ENCODE measurements at regions not wholly inside any gene's neighbourhood (a gene's known extent, or its start where the extent isn't known, plus 50 kb on each side); places are given as distances from the start of the nearest gene placed in this dataset.
"Not testable (repeated sequence)": the region's sequence is repeated elsewhere in the genome, so short reads cannot be mapped to it uniquely, and the experiment has no call there.

GRCh38 chrX:83749736-83750135 lies 111.2 kb upstream of the CYLC1 start:
- H2BK5ac ChIP-seq (ENCODE audit: low read length); H3K36me3 ChIP-seq (ENCODE audit: control insufficient read depth, insufficient read depth, low read length); H2AK5ac ChIP-seq (ENCODE audit: low read length); H3K56ac ChIP-seq (ENCODE audit: low read length); H3K4me2 ChIP-seq (ENCODE audit: low read length); H3K18ac ChIP-seq (ENCODE audit: low read length); H3K27me3 ChIP-seq (ENCODE audit: insufficient read depth, low read length, poor library complexity); H2BK120ac ChIP-seq (ENCODE audit: low read depth, low read length); H3K4me1 ChIP-seq (ENCODE audit: control insufficient read depth, low read depth, low read length); H3K9ac ChIP-seq (ENCODE audit: low read length); H3K4ac ChIP-seq (ENCODE audit: low read depth, low read length); H3K27ac ChIP-seq (ENCODE audit: low read depth, low read length); H3K23ac ChIP-seq (ENCODE audit: low read length); H4K8ac ChIP-seq (ENCODE audit: low read depth, low read length); H3K4me3 ChIP-seq (ENCODE audit: low read length); H3K79me2 ChIP-seq (ENCODE audit: control insufficient read depth, insufficient read depth, low read length); H4K5ac ChIP-seq (ENCODE audit: low read length); DNase-seq; H3K79me1 ChIP-seq (ENCODE audit: low read length); H2BK15ac ChIP-seq (replicated peaks; ENCODE audit: low read depth): not testable (repeated sequence)
- no CpG with 5 or more reads among the region's 23 CpGs for whole genome bisulfite sequencing (ENCODE audit: extremely low coverage, insufficient coverage, low lambda C conversion rate)

- not testable (repeated sequence) for H2BK120ac ChIP-seq (ENCODE audit: low read depth, low read length); H3K9ac ChIP-seq (ENCODE audit: low read length); DNase-seq; H3K4ac ChIP-seq (ENCODE audit: low read depth, low read length); H3K27me3 ChIP-seq (ENCODE audit: insufficient read depth, low read length, poor library complexity); H3K36me3 ChIP-seq (ENCODE audit: control insufficient read depth, insufficient read depth, low read length); H3K4me2 ChIP-seq (ENCODE audit: low read length); H3K56ac ChIP-seq (ENCODE audit: low read length); H3K79me2 ChIP-seq (ENCODE audit: control insufficient read depth, insufficient read depth, low read length); H3K23ac ChIP-seq (ENCODE audit: low read length); H4K5ac ChIP-seq (ENCODE audit: low read length); H4K8ac ChIP-seq (ENCODE audit: low read depth, low read length); H2AK5ac ChIP-seq (ENCODE audit: low read length); H3K4me1 ChIP-seq (ENCODE audit: control insufficient read depth, low read depth, low read length); H3K79me1 ChIP-seq (ENCODE audit: low read length); H3K18ac ChIP-seq (ENCODE audit: low read length); H3K4me3 ChIP-seq (ENCODE audit: low read length); H3K27ac ChIP-seq (ENCODE audit: low read depth, low read length); H2BK15ac ChIP-seq (replicated peaks; ENCODE audit: low read depth); H2BK5ac ChIP-seq (ENCODE audit: low read length)
- no CpG with 5 or more reads among the region's 15 CpGs for WGBS (ENCODE audit: extremely low coverage, insufficient coverage, low lambda C conversion rate)
Measured at GRCh38 chrX:83750451-83750850, 110.5 kb upstream of the CYLC1 start.

- Histone ChIP-seq H3K27ac (ENCODE audit: low read depth, low read length) (no peak overlapping the region), H2BK15ac (replicated peaks; ENCODE audit: low read depth) (no peak overlapping the region), H2BK120ac (ENCODE audit: low read depth, low read length) (no peak overlapping the region), H3K4ac (ENCODE audit: low read depth, low read length) (no peak overlapping the region), H3K4me2 (ENCODE audit: low read length) (no peak overlapping the region), H3K18ac (ENCODE audit: low read length) (no peak overlapping the region), H3K79me2 (ENCODE audit: control insufficient read depth, insufficient read depth, low read length) (no peaks in the 10 kb centered on the region), H2AK5ac (ENCODE audit: low read length) (no peak overlapping the region), H2BK5ac (ENCODE audit: low read length) (no peak overlapping the region), H3K36me3 (ENCODE audit: control insufficient read depth, insufficient read depth, low read length) (no peaks in the 10 kb centered on the region), H3K56ac (ENCODE audit: low read length) (no peak overlapping the region), H3K4me3 (ENCODE audit: low read length) (no peak overlapping the region), H4K8ac (ENCODE audit: low read depth, low read length) (no peak overlapping the region), H3K4me1 (ENCODE audit: control insufficient read depth, low read depth, low read length) (no peaks in the 10 kb centered on the region), H3K79me1 (ENCODE audit: low read length) (no peaks in the 10 kb centered on the region), H4K5ac (ENCODE audit: low read length) (no peak overlapping the region), H3K23ac (ENCODE audit: low read length) (no peak overlapping the region), H3K27me3 (ENCODE audit: insufficient read depth, low read length, poor library complexity) (no peaks in the 10 kb centered on the region), H3K9ac (ENCODE audit: low read length) (no peak overlapping the region)
- DNase-seq: peak; percentile 21
- no CpG with 5 or more reads among the region's 1 CpG for WGBS (ENCODE audit: extremely low coverage, insufficient coverage, low lambda C conversion rate)
Measured at GRCh38 chrX:83759872-83760271, 101.1 kb upstream of the CYLC1 start.

GRCh38 chrX:83771664-83772063 lies 89.3 kb upstream of the CYLC1 start:
- no peak overlapping the region for H3K27ac ChIP-seq (ENCODE audit: low read depth, low read length)
- no peak overlapping the region for H3K9ac ChIP-seq (ENCODE audit: low read length)
- H2BK5ac ChIP-seq (ENCODE audit: low read length): no peak overlapping the region
- H3K4ac ChIP-seq (ENCODE audit: low read depth, low read length): no peak overlapping the region
- H3K56ac ChIP-seq (ENCODE audit: low read length): no peak overlapping the region
- H3K4me3 ChIP-seq (ENCODE audit: low read length): no peak overlapping the region
- H3K27me3 ChIP-seq (ENCODE audit: insufficient read depth, low read length, poor library complexity): no peaks in the 10 kb centered on the region
- no peak overlapping the region for H2BK120ac ChIP-seq (ENCODE audit: low read depth, low read length)
- H3K79me2 ChIP-seq (ENCODE audit: control insufficient read depth, insufficient read depth, low read length): no peaks in the 10 kb centered on the region
- H2BK15ac ChIP-seq (replicated peaks; ENCODE audit: low read depth): no peak overlapping the region
- no peak overlapping the region for H3K23ac ChIP-seq (ENCODE audit: low read length)
- WGBS (ENCODE audit: extremely low coverage, insufficient coverage, low lambda C conversion rate): no CpG with 5 or more reads among the region's 1 CpG
- no peaks in the 10 kb centered on the region for H3K4me1 ChIP-seq (ENCODE audit: control insufficient read depth, low read depth, low read length)
- no peaks in the 10 kb centered on the region for H3K36me3 ChIP-seq (ENCODE audit: control insufficient read depth, insufficient read depth, low read length)
- DNase-seq: peak; percentile 54
- H4K8ac ChIP-seq (ENCODE audit: low read depth, low read length): no peak overlapping the region
- H4K5ac ChIP-seq (ENCODE audit: low read length): no peak overlapping the region
- H3K4me2 ChIP-seq (ENCODE audit: low read length): no peak overlapping the region
- H3K18ac ChIP-seq (ENCODE audit: low read length): no peak overlapping the region
- no peak overlapping the region for H2AK5ac ChIP-seq (ENCODE audit: low read length)
- H3K79me1 ChIP-seq (ENCODE audit: low read length): no peaks in the 10 kb centered on the region
